Smooth muscle cell (in vitro differentiated cells): ENCODE measurements at regions not wholly inside any gene's neighbourhood (a gene's known extent, or its start where the extent isn't known, plus 50 kb on each side); places are given as distances from the start of the nearest gene placed in this dataset.

Source experiments
- DNase-seq: peaks from one replicate; lab custom pipeline; 2025; ENCODE audit not compliant: unreplicated experiment; lab: John Stamatoyannopoulos, UW
- H2AFZ ChIP-seq: fragments of 200-600 bp; sonication (generic); 2 replicates; pipeline ENCODE4 v1.6.0; 2016; ENCODE audit warnings: antibody characterized with exemption, low read depth, mild to moderate bottlenecking
- H3F3A ChIP-seq: fragments of 200-600 bp; sonication (generic); 2 replicates; pipeline ENCODE4 v1.6.0; 2017; ENCODE audit warnings: antibody characterized with exemption, low read depth
- H3K27ac ChIP-seq: fragments of 200-600 bp; sonication (generic); 2 replicates; pipeline ENCODE4 v1.5.1; 2016; ENCODE audit warnings: low read depth, mild to moderate bottlenecking
- H3K27me3 ChIP-seq: fragments of 200-600 bp; sonication (generic); 2 replicates; pipeline ENCODE4 v1.6.1; 2016; ENCODE audit warnings: low read depth, mild to moderate bottlenecking
- H3K36me3 ChIP-seq: fragments of 200-600 bp; sonication (generic); 2 replicates; pipeline ENCODE4 v1.5.1; 2016; ENCODE audit warnings: low read depth
- H3K4me1 ChIP-seq: fragments of 200-600 bp; sonication (generic); 2 replicates; pipeline ENCODE4 v1.5.1; 2016; ENCODE audit warnings: low read depth
- H3K4me2 ChIP-seq: fragments of 200-600 bp; sonication (generic); 2 replicates; pipeline ENCODE4 v1.6.0; 2016; ENCODE audit warnings: mild to moderate bottlenecking
- H3K4me3 ChIP-seq: fragments of 200-600 bp; sonication (generic); 2 replicates; pipeline ENCODE4 v1.5.1; 2016; ENCODE audit warnings: mild to moderate bottlenecking
- H3K79me2 ChIP-seq: fragments of 200-600 bp; sonication (generic); 2 replicates; pipeline ENCODE4 v1.6.0; 2016; ENCODE audit warnings: low read depth, mild to moderate bottlenecking
- H3K9ac ChIP-seq: fragments of 200-600 bp; sonication (generic); 2 replicates; pipeline ENCODE4 v1.6.0; 2016; ENCODE audit warnings: low read depth
- H3K9me3 ChIP-seq: fragments of 200-600 bp; sonication (generic); replicated peaks from 2 replicates; pipeline ENCODE4 v1.5.1; 2016; ENCODE audit warnings: low read depth
- H4K20me1 ChIP-seq: fragments of 200-600 bp; sonication (generic); 2 replicates; pipeline ENCODE4 v1.6.0; 2016; ENCODE audit warnings: low read depth
- WGBS: methylation state at CpG from one replicate; pipeline ENCODE4 v1.1.7; 2016; ENCODE audit warnings: low lambda C conversion rate; 5-methylcytosine and 5-hydroxymethylcytosine counted together
- TF ChIP-seq, protein P1 (sequence below): fragments of 200-600 bp; sonication (generic); IDR thresholded peaks from 2 replicates; pipeline ENCODE4 v1.5.1; 2017; ENCODE audit warnings: borderline replicate concordance, mild to moderate bottlenecking, antibody characterized with exemption; ENCODE audit not compliant: insufficient read depth, poor library complexity, severe bottlenecking

DNA sequence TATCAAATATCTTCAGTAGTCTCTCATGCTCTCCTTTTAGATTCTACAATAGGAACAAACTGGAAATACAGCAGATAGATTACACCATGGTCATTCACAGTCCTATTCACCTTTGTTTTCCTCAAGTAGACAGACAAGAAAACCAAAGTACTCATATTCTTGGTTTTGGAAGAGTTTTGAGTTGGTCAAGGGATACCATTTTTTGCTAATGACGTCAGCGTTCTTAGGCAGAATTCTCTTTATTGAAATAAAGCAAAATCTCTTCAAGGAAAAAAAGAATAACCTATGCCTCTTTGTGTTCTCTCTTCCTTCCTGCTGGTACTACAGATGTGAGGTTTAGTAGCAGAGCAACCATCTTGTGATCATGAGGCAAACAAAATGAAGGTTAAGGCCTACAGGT is 268.3 kb upstream of the PDZRN3 start:
- Histone ChIP-seq H2AFZ (no peak overlapping the region), H3K36me3 (no peaks in the 10 kb centered on the region), H3K9me3 (no peaks in the 10 kb centered on the region), H3K4me1 (no peaks in the 10 kb centered on the region), H3F3A (no peaks in the 10 kb centered on the region), H3K9ac (no peak overlapping the region), H3K27ac (no peak overlapping the region), H3K79me2 (no peaks in the 10 kb centered on the region), H3K4me3 (no peak overlapping the region), H3K4me2 (no peak overlapping the region), H4K20me1 (no peaks in the 10 kb centered on the region), H3K27me3 (no peaks in the 10 kb centered on the region)
- 92% methylated on average over 2 of the region's 2 CpGs for WGBS
- DNase-seq = no peak
- TF ChIP-seq, protein P1, sequence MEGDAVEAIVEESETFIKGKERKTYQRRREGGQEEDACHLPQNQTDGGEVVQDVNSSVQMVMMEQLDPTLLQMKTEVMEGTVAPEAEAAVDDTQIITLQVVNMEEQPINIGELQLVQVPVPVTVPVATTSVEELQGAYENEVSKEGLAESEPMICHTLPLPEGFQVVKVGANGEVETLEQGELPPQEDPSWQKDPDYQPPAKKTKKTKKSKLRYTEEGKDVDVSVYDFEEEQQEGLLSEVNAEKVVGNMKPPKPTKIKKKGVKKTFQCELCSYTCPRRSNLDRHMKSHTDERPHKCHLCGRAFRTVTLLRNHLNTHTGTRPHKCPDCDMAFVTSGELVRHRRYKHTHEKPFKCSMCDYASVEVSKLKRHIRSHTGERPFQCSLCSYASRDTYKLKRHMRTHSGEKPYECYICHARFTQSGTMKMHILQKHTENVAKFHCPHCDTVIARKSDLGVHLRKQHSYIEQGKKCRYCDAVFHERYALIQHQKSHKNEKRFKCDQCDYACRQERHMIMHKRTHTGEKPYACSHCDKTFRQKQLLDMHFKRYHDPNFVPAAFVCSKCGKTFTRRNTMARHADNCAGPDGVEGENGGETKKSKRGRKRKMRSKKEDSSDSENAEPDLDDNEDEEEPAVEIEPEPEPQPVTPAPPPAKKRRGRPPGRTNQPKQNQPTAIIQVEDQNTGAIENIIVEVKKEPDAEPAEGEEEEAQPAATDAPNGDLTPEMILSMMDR = no peak

DNA sequence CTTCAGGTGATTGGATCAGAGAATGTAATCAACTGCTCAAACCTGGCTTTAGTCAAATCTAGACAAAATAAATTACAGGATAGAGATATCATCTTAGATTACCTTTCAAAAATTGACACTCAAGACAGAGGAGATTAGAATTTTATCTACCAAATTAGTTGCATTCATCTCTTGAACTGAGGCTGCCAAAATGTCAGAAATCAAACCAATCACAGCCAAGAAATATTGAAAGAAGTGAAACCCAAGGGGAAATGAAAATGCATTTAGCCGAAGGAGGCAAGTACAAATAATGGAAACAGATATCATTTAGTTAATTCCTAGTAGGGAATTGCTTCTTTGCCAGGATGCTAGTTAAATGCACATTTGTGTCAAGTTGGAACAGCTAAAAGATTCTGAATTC is 261.1 kb upstream of the PDZRN3 start:
- no peak for DNase-seq
- Histone ChIP-seq H3K36me3 (no peaks in the 10 kb centered on the region), H3K4me1 (no peaks in the 10 kb centered on the region), H3K9ac (no peak overlapping the region), H3K9me3 (no peaks in the 10 kb centered on the region), H3K79me2 (no peaks in the 10 kb centered on the region), H4K20me1 (no peaks in the 10 kb centered on the region), H3F3A (no peaks in the 10 kb centered on the region), H3K4me2 (no peak overlapping the region), H2AFZ (no peak overlapping the region), H3K27me3 (no peaks in the 10 kb centered on the region), H3K4me3 (no peak overlapping the region), H3K27ac (no peak overlapping the region)
- TF ChIP-seq, protein P1 = no peak
- WGBS = 97% methylated on average over 1 of the region's 1 CpG

DNA sequence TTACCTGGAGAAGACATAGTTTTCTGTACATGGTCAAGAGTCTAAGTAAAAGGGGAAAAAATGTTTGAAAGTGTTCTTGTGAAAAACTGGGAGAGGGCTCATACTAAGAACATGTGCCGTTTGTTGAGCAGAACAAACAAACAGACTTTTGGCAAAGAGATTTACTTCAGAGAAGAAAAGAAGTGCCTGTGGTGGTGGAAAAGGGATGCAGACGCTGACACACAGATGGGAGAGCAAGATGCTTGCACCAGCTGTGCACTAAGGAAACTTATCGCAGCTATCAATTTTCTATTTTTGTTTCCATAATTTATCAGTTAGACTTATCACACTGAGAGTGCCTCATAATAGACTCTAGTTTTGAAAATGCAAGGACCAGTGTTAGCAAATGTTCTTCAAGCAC is 259.6 kb upstream of the PDZRN3 start:
- no peak for DNase-seq

DNA sequence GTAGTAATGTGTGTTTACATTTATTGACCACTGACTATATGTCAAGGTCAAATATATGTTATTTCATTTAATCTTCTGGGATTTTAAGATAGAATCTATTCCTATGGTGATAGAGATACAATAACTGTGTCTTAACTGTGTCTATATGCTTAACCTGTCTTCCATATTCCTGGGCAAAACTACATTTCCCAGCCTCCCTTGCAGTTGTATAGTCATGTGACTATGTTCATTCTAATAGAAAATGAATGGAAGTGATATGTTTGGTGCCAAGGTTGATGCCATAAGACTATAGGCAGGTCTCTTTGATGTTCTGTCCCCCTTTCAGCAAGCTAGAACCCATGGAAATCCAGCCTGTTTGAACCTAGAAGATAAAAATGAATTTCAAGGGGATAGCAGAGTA is 258.8 kb upstream of the PDZRN3 start:
- no peaks in the 10 kb centered on the region for H3K79me2 ChIP-seq

More for the DNA sequence above, 259.6 kb upstream of the PDZRN3 start:
- H4K20me1 ChIP-seq = no peaks in the 10 kb centered on the region
- TF ChIP-seq, protein P1 = no peak
- no peaks in the 10 kb centered on the region for H3K36me3 ChIP-seq
- H3K27ac ChIP-seq = no peak overlapping the region
- no peak overlapping the region for H3K4me3 ChIP-seq
- H3K9ac ChIP-seq = no peak overlapping the region
- no peaks in the 10 kb centered on the region for H3K4me1 ChIP-seq
- H3K79me2 ChIP-seq = no peaks in the 10 kb centered on the region
- WGBS = 83% methylated on average over 3 of the region's 3 CpGs
- no peak overlapping the region for H2AFZ ChIP-seq
- no peaks in the 10 kb centered on the region for H3K9me3 ChIP-seq
- no peaks in the 10 kb centered on the region for H3F3A ChIP-seq
- H3K27me3 ChIP-seq = no peaks in the 10 kb centered on the region
- H3K4me2 ChIP-seq = no peak overlapping the region

More for the DNA sequence above, 258.8 kb upstream of the PDZRN3 start:
- H3K4me2 ChIP-seq = no peak overlapping the region
- H4K20me1 ChIP-seq = no peaks in the 10 kb centered on the region
- H2AFZ ChIP-seq = no peak overlapping the region
- H3K27me3 ChIP-seq = no peaks in the 10 kb centered on the region
- TF ChIP-seq, protein P1 = no peak
- no peaks in the 10 kb centered on the region for H3K9me3 ChIP-seq
- no peak overlapping the region for H3K27ac ChIP-seq
- H3K4me3 ChIP-seq = no peak overlapping the region
- H3K36me3 ChIP-seq = no peaks in the 10 kb centered on the region
- DNase-seq = no peak
- no peak overlapping the region for H3K9ac ChIP-seq
- H3F3A ChIP-seq = no peaks in the 10 kb centered on the region
- H3K4me1 ChIP-seq = no peaks in the 10 kb centered on the region
